ENCODE measurements at regions not wholly inside any gene's neighbourhood (a gene's known extent, or its start where the extent isn't known, plus 50 kb on each side); places are given as distances from the start of the nearest gene placed in this dataset.

GRCh38 chr6:134816780-134817179 is 133.1 kb downstream of the ALDH8A1 start:
- no peak for TF ChIP-seq POLR2A (IDR thresholded peaks at IDR 0.05)
- TF ChIP-seq, protein P1, sequence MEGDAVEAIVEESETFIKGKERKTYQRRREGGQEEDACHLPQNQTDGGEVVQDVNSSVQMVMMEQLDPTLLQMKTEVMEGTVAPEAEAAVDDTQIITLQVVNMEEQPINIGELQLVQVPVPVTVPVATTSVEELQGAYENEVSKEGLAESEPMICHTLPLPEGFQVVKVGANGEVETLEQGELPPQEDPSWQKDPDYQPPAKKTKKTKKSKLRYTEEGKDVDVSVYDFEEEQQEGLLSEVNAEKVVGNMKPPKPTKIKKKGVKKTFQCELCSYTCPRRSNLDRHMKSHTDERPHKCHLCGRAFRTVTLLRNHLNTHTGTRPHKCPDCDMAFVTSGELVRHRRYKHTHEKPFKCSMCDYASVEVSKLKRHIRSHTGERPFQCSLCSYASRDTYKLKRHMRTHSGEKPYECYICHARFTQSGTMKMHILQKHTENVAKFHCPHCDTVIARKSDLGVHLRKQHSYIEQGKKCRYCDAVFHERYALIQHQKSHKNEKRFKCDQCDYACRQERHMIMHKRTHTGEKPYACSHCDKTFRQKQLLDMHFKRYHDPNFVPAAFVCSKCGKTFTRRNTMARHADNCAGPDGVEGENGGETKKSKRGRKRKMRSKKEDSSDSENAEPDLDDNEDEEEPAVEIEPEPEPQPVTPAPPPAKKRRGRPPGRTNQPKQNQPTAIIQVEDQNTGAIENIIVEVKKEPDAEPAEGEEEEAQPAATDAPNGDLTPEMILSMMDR (IDR thresholded peaks at IDR 0.05) = no peak

Measured in right lobe of liver (tissue), 4 donors.